DMS 273 (cell line): ENCODE measurements at regions not wholly inside any gene's neighbourhood (a gene's known extent, or its start where the extent isn't known, plus 50 kb on each side); places are given as distances from the start of the nearest gene placed in this dataset.

ENCODE experiments used
- DNase-seq: peaks from one replicate; lab custom pipeline; 2025; ENCODE audit not compliant: unreplicated experiment; lab: John Stamatoyannopoulos, UW

- DNase-seq, result no peak
Measured at GRCh38 chr18:54767098-54767497, 61.2 kb upstream of the RAB27B start.

GRCh38 chr18:54769526-54770464 is 58.5 kb upstream of the RAB27B start:
- DNase-seq, result no peak

GRCh38 chr18:54772056-54772455 is 56.2 kb upstream of the RAB27B start:
- DNase-seq, result no peak

- DNase-seq, result no peak
Measured at GRCh38 chr18:54774423-54774822, 53.9 kb upstream of the RAB27B start.

- no peak for DNase-seq
Measured at GRCh38 chr18:54774981-54775665, 53.2 kb upstream of the RAB27B start.

GRCh38 chr18:54775686-54776085 is 52.6 kb upstream of the RAB27B start:
- no peak for DNase-seq

GRCh38 chr18:54776282-54776977 is 51.8 kb upstream of the RAB27B start:
- no peak for DNase-seq

- no peak for DNase-seq
Measured at GRCh38 chr18:54777118-54777791, 51.0 kb upstream of the RAB27B start.

- DNase-seq, result no peak
Measured at GRCh38 chr18:54777989-54778388, 50.3 kb upstream of the RAB27B start.
